ENCODE measurements at regions not wholly inside any gene's neighbourhood (a gene's known extent, or its start where the extent isn't known, plus 50 kb on each side); places are given as distances from the start of the nearest gene placed in this dataset.

DNA sequence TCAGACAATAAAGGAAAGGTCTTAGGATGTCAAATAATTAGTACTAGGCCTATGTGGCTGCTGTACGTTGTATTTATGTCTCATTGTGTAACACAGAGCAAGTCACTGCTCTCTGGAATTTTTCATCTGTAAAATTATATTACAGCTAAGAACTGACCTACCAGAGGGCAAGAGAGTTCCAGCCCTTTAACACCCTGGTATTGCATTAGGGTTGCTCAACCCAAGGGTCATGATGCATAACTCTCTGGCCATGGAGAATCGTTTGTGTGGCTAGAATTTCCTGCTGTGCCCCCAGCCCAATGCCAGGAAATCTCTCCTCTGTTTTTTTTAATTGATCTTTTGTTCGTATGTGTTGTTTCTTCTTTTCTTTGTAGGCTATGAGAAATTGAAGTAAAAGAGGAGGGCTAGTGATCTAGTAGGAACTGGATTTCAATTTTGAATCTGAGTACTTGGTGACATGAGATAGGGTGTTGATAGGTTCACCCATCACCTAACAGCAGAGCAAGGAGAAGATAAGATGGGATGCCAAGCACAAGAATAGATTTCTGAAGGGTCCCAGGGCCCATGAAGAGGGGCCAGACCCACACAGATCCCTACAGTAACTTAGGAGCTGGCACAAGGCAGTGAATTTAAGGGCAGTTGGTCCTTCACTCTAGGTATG, 571.2 kb upstream of the TNP1 start:
- H3K9ac ChIP-seq (ENCODE audit: low read length in 5 of 5): peak overlapping the region in 2 of 5 donors; percentile 27 to 48
- no peak overlapping the region for H3K4me3 ChIP-seq (ENCODE audit: low read depth in 1 of 5, low read length in 5 of 5)
- no peaks in the 10 kb centered on the region for H3K9me3 ChIP-seq (ENCODE audit: control insufficient read depth in 5 of 5, low read length in 5 of 5)
- H3K36me3 ChIP-seq (ENCODE audit: control insufficient read depth in 5 of 5, insufficient read depth in 5 of 5, low read length in 5 of 5): peaks cover 0 to 4% (median 0%) of the 10 kb centered on the region in 5 donors
- H3K4me1 ChIP-seq (ENCODE audit: control insufficient read depth in 5 of 5, insufficient read depth in 5 of 5, low read length in 5 of 5): peaks cover 6 to 50% (median 47%) of the 10 kb centered on the region in 5 donors
- peak overlapping the region; percentile 88 for H3K27ac ChIP-seq (ENCODE audit: low read depth, low read length)
- no peaks in the 10 kb centered on the region for H3K27me3 ChIP-seq (ENCODE audit: control insufficient read depth in 5 of 5, insufficient read depth in 4 of 5, low read length in 5 of 5)

DNA sequence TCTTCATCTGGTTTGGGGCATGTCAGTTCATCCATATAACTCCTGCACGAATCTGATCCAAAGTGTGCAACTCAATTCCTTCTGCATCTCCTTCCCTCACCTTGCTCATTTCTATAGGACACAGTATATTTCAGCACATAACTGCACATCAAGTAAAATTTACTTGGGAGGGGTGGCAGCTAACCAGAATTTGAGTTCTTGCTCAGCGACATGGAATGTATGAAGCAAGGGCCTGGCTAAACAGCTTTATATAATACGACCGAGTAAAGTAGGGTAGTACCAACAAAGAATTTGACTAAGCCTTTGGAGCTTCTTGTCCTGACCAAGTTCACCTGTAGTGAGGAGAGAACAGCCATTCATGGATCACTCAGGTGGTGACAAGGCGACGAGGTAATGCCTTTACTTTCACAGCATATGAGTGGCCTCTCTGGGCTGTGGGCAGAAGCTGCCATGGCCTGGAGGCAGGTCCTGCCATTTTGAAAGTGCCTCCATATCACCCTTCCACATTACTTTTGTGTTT, 570.2 kb upstream of the TNP1 start:
- Histone ChIP-seq H3K4me1 (ENCODE audit: control insufficient read depth in 5 of 5, insufficient read depth in 5 of 5, low read length in 5 of 5) (peaks cover 4 to 41% (median 37%) of the 10 kb centered on the region in 5 donors), H3K27ac (ENCODE audit: low read depth, low read length) (peak overlapping the region; percentile 88), H3K9ac (ENCODE audit: low read length in 5 of 5) (no peak overlapping the region), H3K4me3 (ENCODE audit: low read depth in 1 of 5, low read length in 5 of 5) (no peak overlapping the region), H3K27me3 (ENCODE audit: control insufficient read depth in 5 of 5, insufficient read depth in 4 of 5, low read length in 5 of 5) (no peaks in the 10 kb centered on the region), H3K36me3 (ENCODE audit: control insufficient read depth in 5 of 5, insufficient read depth in 5 of 5, low read length in 5 of 5) (peaks cover 0 to 9% (median 0%) of the 10 kb centered on the region in 5 donors), H3K9me3 (ENCODE audit: control insufficient read depth in 5 of 5, low read length in 5 of 5) (peaks cover 0 to 5% (median 4%) of the 10 kb centered on the region in 5 donors)

DNA sequence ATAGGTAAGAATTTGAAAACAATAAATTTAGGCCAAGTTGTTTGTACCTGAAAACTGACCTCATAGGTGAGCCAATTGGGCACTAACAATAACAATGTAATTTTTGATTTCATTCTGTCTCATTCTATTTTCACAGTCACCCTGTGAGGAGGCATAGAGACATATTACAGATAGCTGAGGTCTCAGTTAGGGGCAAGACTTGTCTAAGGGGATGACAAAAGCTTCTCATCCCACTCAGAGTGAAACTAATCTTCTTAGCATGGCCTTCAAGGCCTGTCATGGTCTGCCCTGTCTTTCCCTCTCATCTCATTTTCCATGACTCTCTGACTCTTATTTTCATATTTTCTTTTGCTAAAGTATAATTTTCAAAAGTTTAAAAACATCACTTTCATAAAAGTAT, 562.0 kb upstream of the TNP1 start:
- Histone ChIP-seq H3K36me3 (ENCODE audit: control insufficient read depth in 5 of 5, insufficient read depth in 5 of 5, low read length in 5 of 5) (peaks cover 0 to 10% (median 0%) of the 10 kb centered on the region in 5 donors), H3K9ac (ENCODE audit: low read length in 5 of 5) (no peak overlapping the region), H3K4me1 (ENCODE audit: control insufficient read depth in 5 of 5, insufficient read depth in 5 of 5, low read length in 5 of 5) (peaks cover 6 to 33% (median 13%) of the 10 kb centered on the region in 5 donors), H3K27me3 (ENCODE audit: control insufficient read depth in 5 of 5, insufficient read depth in 4 of 5, low read length in 5 of 5) (no peaks in the 10 kb centered on the region), H3K9me3 (ENCODE audit: control insufficient read depth in 5 of 5, low read length in 5 of 5) (peaks cover 0 to 6% (median 4%) of the 10 kb centered on the region in 5 donors), H3K4me3 (ENCODE audit: low read depth in 1 of 5, low read length in 5 of 5) (no peak overlapping the region), H3K27ac (ENCODE audit: low read depth, low read length) (no peak overlapping the region)

DNA sequence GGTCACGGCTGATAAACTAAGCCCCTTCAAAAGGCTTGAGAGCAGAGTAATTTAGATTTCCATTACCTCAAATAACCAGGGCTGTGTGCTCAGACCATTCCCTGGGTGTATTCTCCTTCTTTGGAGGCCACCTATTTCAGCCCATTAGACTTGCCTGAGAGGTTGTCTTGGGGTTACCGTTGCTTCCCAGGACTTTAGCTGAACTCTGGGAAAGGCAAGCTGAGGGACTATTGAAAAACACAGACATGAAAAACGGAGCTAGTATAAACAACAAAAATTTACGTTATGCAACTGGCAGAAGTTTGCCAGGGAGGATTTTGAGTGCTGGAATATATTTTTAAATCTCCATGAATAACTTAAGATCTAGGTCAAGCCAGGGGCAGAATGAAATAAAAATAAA, 561.0 kb upstream of the TNP1 start:
- peak overlapping the region; percentile 61 for H3K27ac ChIP-seq (ENCODE audit: low read depth, low read length)
- no peak overlapping the region for H3K4me3 ChIP-seq (ENCODE audit: low read depth in 1 of 5, low read length in 5 of 5)
- H3K4me1 ChIP-seq (ENCODE audit: control insufficient read depth in 5 of 5, insufficient read depth in 5 of 5, low read length in 5 of 5): peaks cover 6 to 37% (median 13%) of the 10 kb centered on the region in 5 donors

DNA sequence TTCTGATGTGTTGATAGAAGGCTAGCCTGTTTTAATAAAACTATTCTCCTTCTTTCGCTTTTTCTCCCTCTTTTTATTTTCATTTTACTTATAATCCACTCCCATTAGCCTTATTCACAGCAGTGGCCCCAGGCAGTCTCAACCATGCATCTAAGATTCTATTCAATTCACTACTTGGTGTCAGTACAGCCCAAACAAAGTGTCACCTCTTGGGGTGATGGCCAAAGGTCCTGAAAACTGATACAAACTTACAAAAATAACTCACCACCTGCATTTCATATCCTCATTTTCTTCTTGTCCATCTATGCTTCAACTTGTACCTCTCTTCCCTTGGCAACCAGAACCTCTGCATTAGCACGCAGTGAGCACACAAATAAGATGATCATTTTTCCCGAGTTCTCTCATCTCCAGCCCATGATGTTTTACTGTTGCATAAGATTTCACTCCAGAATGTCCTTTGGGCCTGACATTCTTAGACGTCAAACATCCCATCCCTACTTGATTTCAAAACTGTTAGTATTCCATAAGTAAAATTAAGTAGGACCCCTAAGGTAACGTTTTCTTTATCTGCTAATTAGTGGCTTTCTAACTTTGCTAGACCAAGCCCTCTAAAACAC, 559.3 kb upstream of the TNP1 start:
- Histone ChIP-seq H3K36me3 (ENCODE audit: control insufficient read depth in 5 of 5, insufficient read depth in 5 of 5, low read length in 5 of 5) (no peaks in the 10 kb centered on the region), H3K4me3 (ENCODE audit: low read depth in 1 of 5, low read length in 5 of 5) (peak overlapping the region in 1 of 5 donors; percentile 35), H3K9me3 (ENCODE audit: control insufficient read depth in 5 of 5, low read length in 5 of 5) (no peaks in the 10 kb centered on the region), H3K27me3 (ENCODE audit: control insufficient read depth in 5 of 5, insufficient read depth in 4 of 5, low read length in 5 of 5) (no peaks in the 10 kb centered on the region), H3K9ac (ENCODE audit: low read length in 5 of 5) (peak overlapping the region in 2 of 5 donors; percentile 56 to 74), H3K4me1 (ENCODE audit: control insufficient read depth in 5 of 5, insufficient read depth in 5 of 5, low read length in 5 of 5) (peaks cover 6 to 51% (median 15%) of the 10 kb centered on the region in 5 donors), H3K27ac (ENCODE audit: low read depth, low read length) (peak overlapping the region; percentile 75)

More for the DNA sequence above, 561.0 kb upstream of the TNP1 start:
- H3K27me3 ChIP-seq (ENCODE audit: control insufficient read depth in 5 of 5, insufficient read depth in 4 of 5, low read length in 5 of 5): no peaks in the 10 kb centered on the region
- no peak overlapping the region for H3K9ac ChIP-seq (ENCODE audit: low read length in 5 of 5)
- peaks cover 0 to 6% (median 4%) of the 10 kb centered on the region in 5 donors for H3K9me3 ChIP-seq (ENCODE audit: control insufficient read depth in 5 of 5, low read length in 5 of 5)
- H3K36me3 ChIP-seq (ENCODE audit: control insufficient read depth in 5 of 5, insufficient read depth in 5 of 5, low read length in 5 of 5): peaks cover 0 to 5% (median 0%) of the 10 kb centered on the region in 5 donors

DNA sequence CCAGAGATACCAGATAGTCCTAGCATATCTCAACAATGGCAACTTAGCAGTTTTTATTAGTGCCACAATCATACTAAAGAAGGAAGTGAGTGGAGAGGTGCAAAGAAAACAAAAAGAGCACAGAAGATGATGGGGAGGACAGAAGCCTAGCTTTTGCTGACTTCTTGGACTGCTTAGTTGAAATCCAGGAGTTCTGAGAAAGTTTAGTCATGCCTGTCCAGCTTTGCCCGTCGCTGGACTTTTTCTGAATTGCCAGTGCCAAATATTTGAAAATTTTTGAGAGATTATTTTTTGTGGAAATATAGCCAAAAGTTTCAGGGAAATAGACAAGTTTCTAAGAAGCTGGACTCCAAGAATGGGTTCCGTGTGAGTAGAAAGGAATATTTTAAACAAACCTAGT, 558.7 kb upstream of the TNP1 start:
- H3K4me3 ChIP-seq (ENCODE audit: low read depth in 1 of 5, low read length in 5 of 5): no peak overlapping the region
- no peaks in the 10 kb centered on the region for H3K9me3 ChIP-seq (ENCODE audit: control insufficient read depth in 5 of 5, low read length in 5 of 5)
- H3K9ac ChIP-seq (ENCODE audit: low read length in 5 of 5): peak overlapping the region in 3 of 5 donors; percentile 12 to 74 (median 41)
- H3K27me3 ChIP-seq (ENCODE audit: control insufficient read depth in 5 of 5, insufficient read depth in 4 of 5, low read length in 5 of 5): no peaks in the 10 kb centered on the region
- H3K4me1 ChIP-seq (ENCODE audit: control insufficient read depth in 5 of 5, insufficient read depth in 5 of 5, low read length in 5 of 5): peaks cover 6 to 51% (median 15%) of the 10 kb centered on the region in 5 donors
- H3K36me3 ChIP-seq (ENCODE audit: control insufficient read depth in 5 of 5, insufficient read depth in 5 of 5, low read length in 5 of 5): no peaks in the 10 kb centered on the region
- H3K27ac ChIP-seq (ENCODE audit: low read depth, low read length): peak overlapping the region; percentile 75

DNA sequence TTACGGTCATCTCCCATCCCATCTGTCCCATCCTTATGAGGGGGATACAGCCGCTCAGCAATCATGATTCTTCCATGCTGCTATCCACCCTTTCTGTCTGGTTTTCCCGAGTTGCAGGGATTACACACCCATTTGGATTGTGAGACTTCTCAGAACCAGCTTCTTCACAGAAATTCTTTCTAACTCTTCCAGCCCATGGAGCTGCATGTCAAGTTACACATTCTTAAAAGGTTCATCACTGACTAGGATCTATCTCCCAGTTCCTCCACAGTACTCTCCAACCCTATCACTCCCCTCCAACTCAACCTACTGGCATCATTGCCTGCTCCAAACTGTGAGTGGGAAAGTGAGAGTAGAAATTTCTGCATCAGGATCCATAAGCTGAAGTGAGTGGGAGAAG, 558.2 kb upstream of the TNP1 start:
- Histone ChIP-seq H3K36me3 (ENCODE audit: control insufficient read depth in 5 of 5, insufficient read depth in 5 of 5, low read length in 5 of 5) (no peaks in the 10 kb centered on the region), H3K9ac (ENCODE audit: low read length in 5 of 5) (peak overlapping the region in 3 of 5 donors; percentile 12 to 42 (median 41)), H3K27me3 (ENCODE audit: control insufficient read depth in 5 of 5, insufficient read depth in 4 of 5, low read length in 5 of 5) (no peaks in the 10 kb centered on the region), H3K9me3 (ENCODE audit: control insufficient read depth in 5 of 5, low read length in 5 of 5) (no peaks in the 10 kb centered on the region), H3K4me3 (ENCODE audit: low read depth in 1 of 5, low read length in 5 of 5) (no peak overlapping the region), H3K4me1 (ENCODE audit: control insufficient read depth in 5 of 5, insufficient read depth in 5 of 5, low read length in 5 of 5) (peaks cover 6 to 54% (median 19%) of the 10 kb centered on the region in 5 donors), H3K27ac (ENCODE audit: low read depth, low read length) (peak overlapping the region; percentile 75)

DNA sequence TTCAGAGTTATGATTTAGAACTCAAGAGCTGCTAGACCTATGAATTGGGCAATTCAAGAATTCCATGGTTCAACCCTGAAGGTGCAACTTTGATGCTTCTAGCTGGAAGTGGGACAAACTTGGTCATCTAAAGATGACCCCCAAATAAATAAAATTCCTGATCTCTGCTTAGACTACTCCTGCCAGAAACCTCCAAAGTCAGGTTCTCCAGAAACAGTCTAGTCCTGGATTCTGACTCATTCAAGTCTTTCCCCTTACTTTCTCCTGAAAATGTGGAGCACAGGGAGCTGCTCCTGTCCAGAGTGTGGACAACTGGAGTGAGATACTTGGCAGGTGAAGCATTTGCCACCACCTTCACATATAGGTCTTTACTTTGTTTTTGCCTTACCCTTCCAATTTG, 557.7 kb upstream of the TNP1 start:
- no peaks in the 10 kb centered on the region for H3K9me3 ChIP-seq (ENCODE audit: control insufficient read depth in 5 of 5, low read length in 5 of 5)
- peak overlapping the region in 1 of 5 donors; percentile 42 for H3K9ac ChIP-seq (ENCODE audit: low read length in 5 of 5)
- H3K4me1 ChIP-seq (ENCODE audit: control insufficient read depth in 5 of 5, insufficient read depth in 5 of 5, low read length in 5 of 5): peaks cover 7 to 59% (median 25%) of the 10 kb centered on the region in 5 donors
- H3K4me3 ChIP-seq (ENCODE audit: low read depth in 1 of 5, low read length in 5 of 5): no peak overlapping the region
- H3K27me3 ChIP-seq (ENCODE audit: control insufficient read depth in 5 of 5, insufficient read depth in 4 of 5, low read length in 5 of 5): no peaks in the 10 kb centered on the region
- H3K36me3 ChIP-seq (ENCODE audit: control insufficient read depth in 5 of 5, insufficient read depth in 5 of 5, low read length in 5 of 5): no peaks in the 10 kb centered on the region
- peak overlapping the region; percentile 75 for H3K27ac ChIP-seq (ENCODE audit: low read depth, low read length)

DNA sequence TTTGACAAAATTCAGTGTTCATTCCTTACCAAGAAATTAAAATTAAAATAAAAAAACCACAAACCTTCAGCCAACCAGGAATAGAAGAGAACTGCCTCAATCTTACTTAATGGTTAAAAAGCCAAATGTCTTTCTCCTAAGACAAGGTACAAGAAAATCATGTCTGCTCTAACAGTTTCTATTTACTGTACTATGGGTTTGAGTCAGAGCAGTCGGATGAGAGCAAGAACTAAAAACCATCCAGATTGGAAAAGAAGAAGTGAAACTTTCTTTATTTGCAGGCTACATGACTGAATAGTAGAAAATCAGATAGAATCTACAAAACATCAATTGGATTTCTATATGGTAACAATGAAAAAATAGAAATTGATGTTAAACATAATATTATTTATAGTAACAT, 555.5 kb upstream of the TNP1 start:
- peaks cover 7 to 65% (median 40%) of the 10 kb centered on the region in 5 donors for H3K4me1 ChIP-seq (ENCODE audit: control insufficient read depth in 5 of 5, insufficient read depth in 5 of 5, low read length in 5 of 5)
- no peaks in the 10 kb centered on the region for H3K9me3 ChIP-seq (ENCODE audit: control insufficient read depth in 5 of 5, low read length in 5 of 5)
- no peaks in the 10 kb centered on the region for H3K36me3 ChIP-seq (ENCODE audit: control insufficient read depth in 5 of 5, insufficient read depth in 5 of 5, low read length in 5 of 5)
- no peak overlapping the region for H3K9ac ChIP-seq (ENCODE audit: low read length in 5 of 5)
- H3K27ac ChIP-seq (ENCODE audit: low read depth, low read length): peak overlapping the region; percentile 71
- no peak overlapping the region for H3K4me3 ChIP-seq (ENCODE audit: low read depth in 1 of 5, low read length in 5 of 5)
- no peaks in the 10 kb centered on the region for H3K27me3 ChIP-seq (ENCODE audit: control insufficient read depth in 5 of 5, insufficient read depth in 4 of 5, low read length in 5 of 5)

DNA sequence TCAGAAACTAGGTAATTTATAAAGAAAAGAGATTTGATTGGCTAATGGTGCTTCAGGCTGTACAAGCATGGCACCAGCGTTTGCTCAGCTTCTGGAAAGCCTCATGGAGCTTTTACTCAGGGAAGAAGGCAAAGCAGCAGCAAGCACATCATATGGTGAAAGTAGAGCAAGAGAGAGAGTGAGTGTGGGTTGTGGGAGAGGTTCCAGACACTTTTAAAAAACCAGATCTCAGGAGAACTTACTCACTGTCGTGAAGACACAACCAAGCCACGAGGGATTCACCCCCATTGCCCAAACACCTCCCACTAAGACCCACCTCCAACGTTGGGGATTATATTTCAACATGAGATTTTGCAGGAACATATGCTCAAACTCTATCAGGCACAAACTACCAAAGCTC, 554.6 kb upstream of the TNP1 start:
- H3K9ac ChIP-seq (ENCODE audit: low read length in 5 of 5): no peak overlapping the region
- H3K36me3 ChIP-seq (ENCODE audit: control insufficient read depth in 5 of 5, insufficient read depth in 5 of 5, low read length in 5 of 5): no peaks in the 10 kb centered on the region
- H3K4me1 ChIP-seq (ENCODE audit: control insufficient read depth in 5 of 5, insufficient read depth in 5 of 5, low read length in 5 of 5): peaks cover 7 to 66% (median 38%) of the 10 kb centered on the region in 5 donors
- peak overlapping the region; percentile 71 for H3K27ac ChIP-seq (ENCODE audit: low read depth, low read length)
- no peaks in the 10 kb centered on the region for H3K9me3 ChIP-seq (ENCODE audit: control insufficient read depth in 5 of 5, low read length in 5 of 5)
- no peaks in the 10 kb centered on the region for H3K27me3 ChIP-seq (ENCODE audit: control insufficient read depth in 5 of 5, insufficient read depth in 4 of 5, low read length in 5 of 5)
- no peak overlapping the region for H3K4me3 ChIP-seq (ENCODE audit: low read depth in 1 of 5, low read length in 5 of 5)
